HUES64 (cell line): ENCODE measurements at regions not wholly inside any gene's neighbourhood (a gene's known extent, or its start where the extent isn't known, plus 50 kb on each side); places are given as distances from the start of the nearest gene placed in this dataset.
"Not testable (repeated sequence)": the region's sequence is repeated elsewhere in the genome, so short reads cannot be mapped to it uniquely, and the experiment has no call there.

ENCODE experiments used
- H3K27ac ChIP-seq: 2 replicates; pipeline ENCODE4 v1.7.0; 2013; ENCODE audit warnings: low read depth, low read length, inconsistent platforms
- H3K27me3 ChIP-seq: 2 replicates; pipeline ENCODE4 v1.6.1; 2013; ENCODE audit warnings: mild to moderate bottlenecking, low read length; ENCODE audit not compliant: insufficient read depth
- H3K36me3 ChIP-seq: 2 replicates; pipeline ENCODE4 v1.6.1; 2013; ENCODE audit warnings: mild to moderate bottlenecking, low read length; ENCODE audit not compliant: insufficient read depth
- H3K4me1 ChIP-seq: 2 replicates; pipeline ENCODE4 v1.6.1; 2013; ENCODE audit warnings: mild to moderate bottlenecking, low read length, moderate library complexity; ENCODE audit not compliant: insufficient read depth
- H3K4me3 ChIP-seq: 2 replicates; pipeline ENCODE4 v1.5.1; 2013; ENCODE audit warnings: mild to moderate bottlenecking, low read length, moderate library complexity
- H3K9ac ChIP-seq: 2 replicates; pipeline ENCODE4 v1.6.1; 2013; ENCODE audit warnings: mild to moderate bottlenecking, low read depth, low read length
- H3K9me3 ChIP-seq: 2 replicates; pipeline ENCODE4 v1.6.1; 2013; ENCODE audit warnings: low read depth, low read length; ENCODE audit not compliant: insufficient read depth
- WGBS: fragments of 150-250, 120-280 bp; methylation state at CpG from one replicate; pipeline ENCODE4 v1.1.7; 2013; ENCODE audit warnings: missing lambda C conversion rate; 5-methylcytosine and 5-hydroxymethylcytosine counted together

GRCh38 chr20:11692567-11692966 is 225.1 kb upstream of the BTBD3 start:
- WGBS = 92% methylated on average over 2 of the region's 2 CpGs
- Histone ChIP-seq H3K4me1 (no peaks in the 10 kb centered on the region; the same call in 1 of the 2 replicates), H3K4me3 (no peak overlapping the region), H3K27me3 (peaks cover 8% of the 10 kb centered on the region), H3K9ac (no peak overlapping the region), H3K27ac (no peak overlapping the region), H3K36me3 (no peaks in the 10 kb centered on the region), H3K9me3 (peaks cover 2% of the 10 kb centered on the region)

GRCh38 chr20:11694467-11694866 is 223.2 kb upstream of the BTBD3 start:
- WGBS = 93% methylated on average over 5 of the region's 5 CpGs

GRCh38 chr20:11697055-11697454 is 220.6 kb upstream of the BTBD3 start:
- H3K9me3 ChIP-seq = peaks cover 9% of the 10 kb centered on the region
- WGBS = 88% methylated on average over 3 of the region's 3 CpGs
- no peak overlapping the region for H3K9ac ChIP-seq
- H3K4me1 ChIP-seq = no peaks in the 10 kb centered on the region
- H3K36me3 ChIP-seq = no peaks in the 10 kb centered on the region
- H3K4me3 ChIP-seq = no peak overlapping the region
- H3K27me3 ChIP-seq = no peaks in the 10 kb centered on the region
- no peak overlapping the region for H3K27ac ChIP-seq

More at GRCh38 chr20:11694467-11694866, 223.2 kb upstream of the BTBD3 start:
- Histone ChIP-seq H3K9ac (no peak overlapping the region), H3K4me3 (no peak overlapping the region), H3K36me3 (no peaks in the 10 kb centered on the region), H3K27me3 (no peaks in the 10 kb centered on the region), H3K9me3 (peaks cover 9% of the 10 kb centered on the region), H3K4me1 (no peaks in the 10 kb centered on the region), H3K27ac (no peak overlapping the region)

- WGBS = 85% methylated on average over 1 of the region's 1 CpG
Observed at GRCh38 chr20:11697646-11698045, 220.0 kb upstream of the BTBD3 start.

GRCh38 chr20:11698124-11698523 is 219.6 kb upstream of the BTBD3 start:
- H3K4me1 ChIP-seq = no peaks in the 10 kb centered on the region
- no peak overlapping the region for H3K27ac ChIP-seq
- H3K4me3 ChIP-seq = no peak overlapping the region
- H3K27me3 ChIP-seq = no peaks in the 10 kb centered on the region
- H3K9ac ChIP-seq = no peak overlapping the region
- no peaks in the 10 kb centered on the region for H3K36me3 ChIP-seq
- H3K9me3 ChIP-seq = peaks cover 9% of the 10 kb centered on the region

More at GRCh38 chr20:11697646-11698045, 220.0 kb upstream of the BTBD3 start:
- no peaks in the 10 kb centered on the region for H3K36me3 ChIP-seq
- H3K4me3 ChIP-seq = no peak overlapping the region
- no peaks in the 10 kb centered on the region for H3K27me3 ChIP-seq
- no peaks in the 10 kb centered on the region for H3K4me1 ChIP-seq
- H3K27ac ChIP-seq = no peak overlapping the region
- no peak overlapping the region for H3K9ac ChIP-seq
- H3K9me3 ChIP-seq = peaks cover 9% of the 10 kb centered on the region

- no peaks in the 10 kb centered on the region for H3K27me3 ChIP-seq
- no peak overlapping the region for H3K9ac ChIP-seq
- no peak overlapping the region for H3K27ac ChIP-seq
- no peaks in the 10 kb centered on the region for H3K36me3 ChIP-seq
- H3K4me1 ChIP-seq = no peaks in the 10 kb centered on the region
- 95% methylated on average over 5 of the region's 5 CpGs for WGBS
- H3K9me3 ChIP-seq = peaks cover 12% of the 10 kb centered on the region
- no peak overlapping the region for H3K4me3 ChIP-seq
Observed at GRCh38 chr20:11700831-11701230, 216.9 kb upstream of the BTBD3 start.

GRCh38 chr20:11702721-11703518 is 214.8 kb upstream of the BTBD3 start:
- H3K4me1 ChIP-seq = no peaks in the 10 kb centered on the region
- H3K27me3 ChIP-seq = no peaks in the 10 kb centered on the region
- peaks cover 8% of the 10 kb centered on the region; the same call in 1 of the 2 replicates for H3K9me3 ChIP-seq
- no peaks in the 10 kb centered on the region for H3K36me3 ChIP-seq
- H3K9ac ChIP-seq = no peak overlapping the region
- H3K4me3 ChIP-seq = no peak overlapping the region
- H3K27ac ChIP-seq = no peak overlapping the region
- 92% methylated on average over 2 of the region's 2 CpGs for WGBS

- Histone ChIP-seq H3K36me3 (no peaks in the 10 kb centered on the region), H3K9ac (no peak overlapping the region), H3K4me3 (no peak overlapping the region), H3K27ac (no peak overlapping the region), H3K27me3 (no peaks in the 10 kb centered on the region), H3K9me3 (peaks cover 3% of the 10 kb centered on the region; the same call in 1 of the 2 replicates), H3K4me1 (no peaks in the 10 kb centered on the region)
Observed at GRCh38 chr20:11705512-11705911, 212.2 kb upstream of the BTBD3 start.

GRCh38 chr20:11708223-11708622 is 209.5 kb upstream of the BTBD3 start:
- not testable (repeated sequence) for H3K36me3 ChIP-seq, H3K27me3 ChIP-seq, H3K4me1 ChIP-seq, H3K4me3 ChIP-seq, H3K9ac ChIP-seq, H3K27ac ChIP-seq, H3K9me3 ChIP-seq
- 96% methylated on average over 9 of the region's 9 CpGs for WGBS

- WGBS = 86% methylated on average over 4 of the region's 5 CpGs
- no peak overlapping the region for H3K4me3 ChIP-seq
- no peaks in the 10 kb centered on the region for H3K4me1 ChIP-seq
- H3K27ac ChIP-seq = no peak overlapping the region
- no peaks in the 10 kb centered on the region for H3K36me3 ChIP-seq
- H3K9me3 ChIP-seq = no peaks in the 10 kb centered on the region; the same call in 1 of the 2 replicates
- H3K27me3 ChIP-seq = no peaks in the 10 kb centered on the region
- no peak overlapping the region for H3K9ac ChIP-seq
Observed at GRCh38 chr20:11711214-11711613, 206.5 kb upstream of the BTBD3 start.

- no peaks in the 10 kb centered on the region for H3K36me3 ChIP-seq
- WGBS = 84% methylated on average over 3 of the region's 3 CpGs
Observed at GRCh38 chr20:11712639-11713160, 205.0 kb upstream of the BTBD3 start.

More at GRCh38 chr20:11712639-11713160, 205.0 kb upstream of the BTBD3 start:
- Histone ChIP-seq H3K27ac (no peak overlapping the region), H3K4me3 (no peak overlapping the region), H3K27me3 (no peaks in the 10 kb centered on the region), H3K9ac (no peak overlapping the region), H3K4me1 (peaks cover 4% of the 10 kb centered on the region), H3K9me3 (no peaks in the 10 kb centered on the region; the same call in 1 of the 2 replicates)
